Trophoblast cell (in vitro differentiated cells and primary cell): ENCODE measurements at regions not wholly inside any gene's neighbourhood (a gene's known extent, or its start where the extent isn't known, plus 50 kb on each side); places are given as distances from the start of the nearest gene placed in this dataset.

Experiments used
- DNase-seq, 2 donors: peaks; one replicate each; pipeline ENCODE4 v3.0.0-alpha.2; 2016
- H2AFZ ChIP-seq: 2 replicates; pipeline ENCODE4 v1.6.1; 2013; ENCODE audit warnings: low read length, moderate library complexity, mild to moderate bottlenecking; ENCODE audit not compliant: insufficient read depth, poor library complexity
- H2AK5ac ChIP-seq: 2 replicates; pipeline ENCODE4 v1.6.1; 2013; ENCODE audit warnings: mild to moderate bottlenecking, low read length
- H2BK120ac ChIP-seq: 2 replicates; pipeline ENCODE4 v1.6.1; 2013; ENCODE audit warnings: low read length, mild to moderate bottlenecking, moderate library complexity; ENCODE audit not compliant: insufficient read depth, poor library complexity
- H2BK12ac ChIP-seq: 2 replicates; pipeline ENCODE4 v1.6.1; 2013; ENCODE audit warnings: mild to moderate bottlenecking, low read length, moderate library complexity
- H2BK5ac ChIP-seq: 2 replicates; pipeline ENCODE4 v1.6.1; 2013; ENCODE audit warnings: low read length, low read depth, moderate library complexity, mild to moderate bottlenecking; ENCODE audit not compliant: poor library complexity
- H3K14ac ChIP-seq: 2 replicates; pipeline ENCODE4 v1.6.1; 2013; ENCODE audit warnings: mild to moderate bottlenecking, low read length
- H3K18ac ChIP-seq: 2 replicates; pipeline ENCODE4 v1.6.1; 2013; ENCODE audit warnings: mild to moderate bottlenecking, low read length
- H3K23ac ChIP-seq: 2 replicates; pipeline ENCODE4 v1.6.1; 2013; ENCODE audit warnings: low read length
- H3K27ac ChIP-seq: 2 replicates; pipeline ENCODE4 v1.5.1; 2013; ENCODE audit warnings: low read depth, mild to moderate bottlenecking, inconsistent platforms, low read length, moderate library complexity
- H3K27me3 ChIP-seq: 2 replicates; pipeline ENCODE4 v1.6.1; 2013; ENCODE audit warnings: inconsistent platforms, mild to moderate bottlenecking, low read length, moderate library complexity; ENCODE audit not compliant: insufficient read depth
- H3K36me3 ChIP-seq, 2 experiments: 1 replicate in 1 of 2; 2 replicates in 1 of 2; pipeline ENCODE4 v1.6.1; 2013; ENCODE audit warnings: low read length in 2 of 2, mild to moderate bottlenecking in 2 of 2, moderate library complexity in 1 of 2; ENCODE audit not compliant: insufficient read depth in 2 of 2, control insufficient read depth in 1 of 2
- H3K4ac ChIP-seq: 2 replicates; pipeline ENCODE4 v1.6.1; 2013; ENCODE audit warnings: low read depth, mild to moderate bottlenecking, low read length, moderate library complexity
- H3K4me1 ChIP-seq, 2 experiments: 1 replicate in 1 of 2; 2 replicates in 1 of 2; pipeline ENCODE4 v1.6.1; 2013; ENCODE audit warnings: low read length in 2 of 2, mild to moderate bottlenecking in 2 of 2, moderate library complexity in 1 of 2; ENCODE audit not compliant: insufficient read depth in 2 of 2, control insufficient read depth in 1 of 2
- H3K4me2 ChIP-seq: 2 replicates; pipeline ENCODE4 v1.6.1; 2013; ENCODE audit warnings: inconsistent platforms, mild to moderate bottlenecking, low read length, moderate library complexity
- H3K4me3 ChIP-seq: 2 replicates; pipeline ENCODE4 v1.5.1; 2013; ENCODE audit warnings: mild to moderate bottlenecking, low read depth, low read length, inconsistent platforms
- H3K79me1 ChIP-seq: one replicate; pipeline ENCODE4 v1.6.1; 2013; ENCODE audit warnings: low read length
- H3K79me2 ChIP-seq: 2 replicates; pipeline ENCODE4 v1.6.1; 2013; ENCODE audit warnings: low read length, mild to moderate bottlenecking; ENCODE audit not compliant: control insufficient read depth, insufficient read depth, poor library complexity
- H3K9ac ChIP-seq: 2 replicates; pipeline ENCODE4 v1.6.1; 2013; ENCODE audit warnings: mild to moderate bottlenecking, low read length
- H3K9me3 ChIP-seq: 2 replicates; pipeline ENCODE4 v1.6.1; 2013; ENCODE audit warnings: low read depth, mild to moderate bottlenecking, control low read depth, inconsistent platforms, low read length; ENCODE audit not compliant: insufficient read depth
- H4K12ac ChIP-seq: 2 replicates; pipeline ENCODE4 v1.6.1; 2013; ENCODE audit warnings: low read depth, mild to moderate bottlenecking, low read length, moderate library complexity
- H4K8ac ChIP-seq: 2 replicates; pipeline ENCODE4 v1.6.1; 2013; ENCODE audit warnings: low read depth, mild to moderate bottlenecking, low read length, moderate library complexity
- H4K91ac ChIP-seq: one replicate; pipeline ENCODE4 v1.6.1; 2013; ENCODE audit warnings: low read depth, mild to moderate bottlenecking, low read length, moderate library complexity
- WGBS: extraction: QIAGEN DNeasy Blood & Tissue Kit; methylation state at CpG from one replicate; pipeline ENCODE4 v1.1.7; 2013; ENCODE audit warnings: missing lambda C conversion rate; ENCODE audit not compliant: insufficient read length, insufficient coverage; ENCODE audit errors: extremely low coverage; 5-methylcytosine and 5-hydroxymethylcytosine counted together

- Histone ChIP-seq H4K8ac (no peak overlapping the region), H3K4me1 (peaks cover 0 to 2% of the 10 kb centered on the region in 2 experiments), H3K27me3 (no peaks in the 10 kb centered on the region), H3K27ac (no peak overlapping the region), H3K79me1 (no peaks in the 10 kb centered on the region), H4K12ac (no peak overlapping the region), H3K18ac (no peak overlapping the region), H3K36me3 (no peaks in the 10 kb centered on the region), H3K4ac (no peak overlapping the region), H3K23ac (no peak overlapping the region), H3K4me2 (no peak overlapping the region), H3K4me3 (no peak overlapping the region), H3K9me3 (peaks cover 2% of the 10 kb centered on the region), H4K91ac (no peak overlapping the region), H2AK5ac (no peak overlapping the region), H2BK5ac (no peak overlapping the region), H3K9ac (no peak overlapping the region), H3K79me2 (no peaks in the 10 kb centered on the region), H2AFZ (no peak overlapping the region), H2BK12ac (no peak overlapping the region), H3K14ac (no peak overlapping the region), H2BK120ac (no peak overlapping the region)
- no peak for DNase-seq
- no CpG with 5 or more reads among the region's 3 CpGs for WGBS
Observed at GRCh38 chr12:70028918-70029317, 203.9 kb downstream of the MYRFL start.

GRCh38 chr12:70031046-70031445, 206.0 kb downstream of the MYRFL start:
- no peak overlapping the region for H3K4me3 ChIP-seq
- no peak overlapping the region for H3K18ac ChIP-seq
- no peak overlapping the region for H2AK5ac ChIP-seq
- no peak overlapping the region for H3K23ac ChIP-seq
- no peak overlapping the region for H4K91ac ChIP-seq
- no peaks in the 10 kb centered on the region for H3K36me3 ChIP-seq
- no peak overlapping the region for H3K27ac ChIP-seq
- H3K9ac ChIP-seq = no peak overlapping the region
- H4K8ac ChIP-seq = no peak overlapping the region
- H3K79me1 ChIP-seq = no peaks in the 10 kb centered on the region
- H3K4me1 ChIP-seq = peaks cover 0 to 2% of the 10 kb centered on the region in 2 experiments
- no peak overlapping the region for H2BK12ac ChIP-seq
- H3K9me3 ChIP-seq = peaks cover 2% of the 10 kb centered on the region
- H2AFZ ChIP-seq = no peak overlapping the region
- no CpG with 5 or more reads among the region's 3 CpGs for WGBS
- H3K27me3 ChIP-seq = no peaks in the 10 kb centered on the region
- no peak overlapping the region for H2BK120ac ChIP-seq
- no peak overlapping the region for H3K4me2 ChIP-seq
- DNase-seq = no peak
- no peak overlapping the region for H3K4ac ChIP-seq
- H4K12ac ChIP-seq = no peak overlapping the region
- no peak overlapping the region for H2BK5ac ChIP-seq
- no peaks in the 10 kb centered on the region for H3K79me2 ChIP-seq
- H3K14ac ChIP-seq = no peak overlapping the region

GRCh38 chr12:70032076-70032475, 207.0 kb downstream of the MYRFL start:
- no peak overlapping the region for H3K4me3 ChIP-seq
- no peaks in the 10 kb centered on the region for H3K27me3 ChIP-seq
- no peak overlapping the region for H3K4ac ChIP-seq
- no peak overlapping the region for H4K8ac ChIP-seq
- no peak overlapping the region for H3K18ac ChIP-seq
- H2AFZ ChIP-seq = no peak overlapping the region
- H3K9ac ChIP-seq = no peak overlapping the region
- no peak overlapping the region for H4K12ac ChIP-seq
- no peaks in the 10 kb centered on the region for H3K79me2 ChIP-seq
- no peaks in the 10 kb centered on the region for H3K79me1 ChIP-seq
- H4K91ac ChIP-seq = no peak overlapping the region
- H3K36me3 ChIP-seq = no peaks in the 10 kb centered on the region
- H3K23ac ChIP-seq = no peak overlapping the region
- no peak overlapping the region for H2AK5ac ChIP-seq
- no peak overlapping the region for H2BK12ac ChIP-seq
- H2BK5ac ChIP-seq = no peak overlapping the region
- H3K9me3 ChIP-seq = peaks cover 2% of the 10 kb centered on the region
- H2BK120ac ChIP-seq = no peak overlapping the region
- H3K4me1 ChIP-seq = peaks cover 0 to 2% of the 10 kb centered on the region in 2 experiments
- no peak overlapping the region for H3K14ac ChIP-seq
- H3K27ac ChIP-seq = no peak overlapping the region
- H3K4me2 ChIP-seq = no peak overlapping the region
- DNase-seq = no peak

- Histone ChIP-seq H2BK12ac (no peak overlapping the region), H2AFZ (no peak overlapping the region), H3K27ac (no peak overlapping the region), H3K9me3 (peaks cover 2% of the 10 kb centered on the region), H3K4me1 (peaks cover 0 to 2% of the 10 kb centered on the region in 2 experiments), H3K23ac (no peak overlapping the region), H3K79me1 (no peaks in the 10 kb centered on the region), H2AK5ac (no peak overlapping the region), H2BK5ac (no peak overlapping the region), H3K4me3 (no peak overlapping the region), H3K27me3 (no peaks in the 10 kb centered on the region), H3K4me2 (no peak overlapping the region), H2BK120ac (no peak overlapping the region), H3K36me3 (no peaks in the 10 kb centered on the region), H4K8ac (no peak overlapping the region), H4K12ac (no peak overlapping the region), H3K14ac (no peak overlapping the region), H3K18ac (no peak overlapping the region), H3K4ac (no peak overlapping the region), H3K79me2 (no peaks in the 10 kb centered on the region), H4K91ac (no peak overlapping the region), H3K9ac (no peak overlapping the region)
- WGBS = no CpG with 5 or more reads among the region's 3 CpGs
- no peak for DNase-seq
Observed at GRCh38 chr12:70033310-70033709, 208.3 kb downstream of the MYRFL start.
